CD4-positive, alpha-beta T cell (primary cell): ENCODE measurements at regions not wholly inside any gene's neighbourhood (a gene's known extent, or its start where the extent isn't known, plus 50 kb on each side); places are given as distances from the start of the nearest gene placed in this dataset.
A peak's percentile ranks its signal among the peaks of the same experiment; 100 is the strongest.

ENCODE experiments used
- ATAC-seq: fragments of 200-7000 bp; cut with Tn5 transposase; one replicate; pipeline ENCODE4 v1.10.0; 2022; ENCODE audit warnings: mild to moderate bottlenecking; ENCODE audit not compliant: poor library complexity
- CTCF ChIA-PET: fragments of 350-600 bp; sonication (Branson Sonifier 250); formaldehyde crosslinking; loops from one replicate; lab custom pipeline; 2021; ENCODE audit warnings: antibody characterized with exemption, inconsistent platforms; lab: Charles Lee
- POLR2A ChIA-PET: fragments of 350-600 bp; sonication (Branson Sonifier 250); formaldehyde crosslinking; loops from one replicate; lab custom pipeline; 2021; ENCODE audit warnings: antibody characterized with exemption, inconsistent platforms; lab: Charles Lee
- DNase-seq, 14 experiments: peaks; one replicate each; pipeline ENCODE4 v3.0.0-alpha.2; 2013 to 2020; ENCODE audit warnings: mixed read lengths in 2 of 14
- H3K27ac ChIP-seq, 2 donors: one replicate each; pipeline versions ENCODE4 v1.5.1 to v1.7.0; 2013; ENCODE audit warnings: low read length in 2 of 2, low read depth in 1 of 2, mild to moderate bottlenecking in 1 of 2
- H3K27me3 ChIP-seq, 2 experiments: 1 replicate in 1 of 2; 2 replicates in 1 of 2; pipeline versions ENCODE4 v1.6.1 to v1.7.0; 2013; ENCODE audit warnings: low read length in 2 of 2, control low read depth in 1 of 2, mild to moderate bottlenecking in 1 of 2, moderate library complexity in 1 of 2; ENCODE audit not compliant: insufficient read depth in 2 of 2, control insufficient read depth in 1 of 2
- H3K36me3 ChIP-seq: one replicate; pipeline ENCODE4 v1.6.1; 2013; ENCODE audit warnings: low read length, control low read depth; ENCODE audit not compliant: insufficient read depth
- H3K4me1 ChIP-seq: one replicate; pipeline ENCODE4 v1.6.1; 2013; ENCODE audit warnings: low read length, control low read depth; ENCODE audit not compliant: insufficient read depth
- H3K4me3 ChIP-seq: one replicate; pipeline ENCODE4 v1.5.1; 2013; ENCODE audit warnings: mild to moderate bottlenecking, low read length, moderate library complexity
- H3K9me3 ChIP-seq, 2 experiments: 1 replicate in 1 of 2; 2 replicates in 1 of 2; pipeline versions ENCODE4 v1.6.1 to v1.7.0; 2013; ENCODE audit warnings: low read length in 2 of 2, mild to moderate bottlenecking in 2 of 2, control low read depth in 1 of 2, moderate library complexity in 1 of 2; ENCODE audit not compliant: control insufficient read depth in 1 of 2, insufficient read depth in 1 of 2
- H3K27ac Mint-ChIP-seq: one replicate; pipeline ENCODE4 v1.8.0; 2020; ENCODE audit warnings: mixed read lengths
- H3K27me3 Mint-ChIP-seq: one replicate; pipeline ENCODE4 v1.8.0; 2021; ENCODE audit warnings: mixed read lengths
- H3K36me3 Mint-ChIP-seq: one replicate; pipeline ENCODE4 v1.8.0; 2021; ENCODE audit warnings: low read depth, mixed read lengths
- H3K4me1 Mint-ChIP-seq: one replicate; pipeline ENCODE4 v1.8.0; 2021; ENCODE audit warnings: low read depth, mixed read lengths
- H3K4me3 Mint-ChIP-seq: one replicate; pipeline ENCODE4 v1.8.0; 2020; ENCODE audit warnings: mild to moderate bottlenecking, mixed read lengths
- H3K9me3 Mint-ChIP-seq: one replicate; pipeline ENCODE4 v1.8.0; 2020; ENCODE audit warnings: mixed read lengths
- CTCF ChIP-seq: fragments of 200-600 bp; IDR thresholded peaks from one replicate; pipeline ENCODE4 v1.8.0; 2022; ENCODE audit warnings: antibody characterized with exemption, mild to moderate bottlenecking
- intact Hi-C, 2 experiments: fragments of 100-400 bp; cut with DNase I in 1 of 2; cut with micrococcal nuclease in 1 of 2; formaldehyde crosslinking; loops; one replicate each; pipeline versions ENCODE4 v1.15.1 to v1.9.0; 2023 to 2025; cut with DNase I, micrococcal nuclease

DNA sequence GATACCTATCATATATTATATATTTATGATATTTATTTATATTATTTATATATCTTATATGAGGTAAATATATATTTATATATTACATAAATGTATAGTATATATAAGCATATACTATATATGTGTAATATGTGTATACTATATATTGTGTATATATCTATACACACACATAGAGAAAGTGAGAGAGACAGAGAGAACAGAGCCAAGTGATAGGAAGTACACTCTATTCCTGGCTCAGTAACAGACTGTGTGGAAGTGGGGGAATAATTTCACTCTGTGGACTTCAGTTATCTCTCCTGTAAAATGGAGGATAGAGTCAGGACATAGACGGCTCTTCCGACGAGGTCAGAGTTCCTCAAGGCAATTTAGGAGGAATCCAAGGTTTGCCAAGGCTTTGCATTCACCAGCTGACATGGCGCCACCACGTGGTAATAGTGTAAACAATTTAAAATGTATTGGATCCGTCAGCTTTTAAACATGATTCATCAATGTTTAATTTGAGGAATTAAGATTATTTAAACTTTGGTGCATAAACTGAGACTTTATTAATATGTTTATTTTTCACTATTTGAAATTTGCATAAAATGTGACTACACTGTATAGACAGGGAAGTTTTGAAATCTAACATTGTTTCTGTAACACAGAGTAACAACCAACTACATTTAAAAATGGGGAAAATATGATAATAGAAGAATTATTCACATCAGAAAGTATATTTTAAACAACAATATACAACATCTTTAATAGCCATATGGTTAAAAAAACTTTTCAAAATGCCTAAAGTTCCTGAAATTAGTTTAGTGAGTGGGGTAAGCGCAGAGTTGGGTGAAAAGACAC, 75.4 kb upstream of the TMEM244 start:
- Histone ChIP-seq H3K27me3 (peaks cover 0 to under 1% of the 10 kb centered on the region in 2 experiments), H3K4me1 (no peaks in the 10 kb centered on the region), H3K9me3 (no peaks in the 10 kb centered on the region), H3K27ac (no peak overlapping the region), H3K36me3 (no peaks in the 10 kb centered on the region), H3K4me3 (no peak overlapping the region)
- CTCF ChIA-PET, result interaction anchor here (0.7 to 1.1 kb wide), 3 partner anchors 13 to 338 kb away, joined by 3 to 4 read pairs (median 4); no protein-coding TSS in a partner anchor
- POLR2A ChIA-PET, result no interaction called here
- peak; percentile 88 for TF ChIP-seq CTCF
- peak in 12 of 14 experiments; percentile 4 to 72 (median 25) for DNase-seq
- peaks cover 24% of the 10 kb centered on the region for H3K27me3 Mint-ChIP-seq
- H3K4me1 Mint-ChIP-seq, result peaks cover 4% of the 10 kb centered on the region
- ATAC-seq, result no peak
- no peaks in the 10 kb centered on the region for H3K9me3 Mint-ChIP-seq
- H3K4me3 Mint-ChIP-seq, result no peak overlapping the region
- no peak overlapping the region for H3K27ac Mint-ChIP-seq
- no peaks in the 10 kb centered on the region for H3K36me3 Mint-ChIP-seq
- intact Hi-C loops, result loop anchor here (1.0 to 2.0 kb wide), 4 partner anchors 84 to 437 kb away; no protein-coding TSS in a partner anchor

DNA sequence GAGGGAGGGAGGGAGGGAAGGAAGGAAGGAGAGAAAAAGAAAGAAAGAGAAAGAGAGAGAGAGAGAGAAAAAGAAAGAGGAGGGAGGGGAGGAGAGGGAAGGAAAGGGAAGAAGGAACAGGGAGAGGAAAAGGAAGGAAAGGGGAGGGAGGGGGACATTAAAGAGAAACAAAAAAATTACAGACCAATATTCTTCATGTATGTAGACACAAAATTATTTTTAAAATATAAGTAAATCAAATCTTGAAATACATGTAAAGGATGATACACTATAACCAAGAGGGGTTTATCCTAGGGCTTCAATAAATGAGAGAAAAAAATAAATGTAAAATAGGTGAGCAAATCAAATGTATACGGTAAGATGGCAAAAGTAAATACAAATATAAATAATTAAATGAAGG, 71.2 kb upstream of the TMEM244 start:
- Mint-ChIP-seq H3K4me1 (peaks cover 4% of the 10 kb centered on the region), H3K27me3 (no peaks in the 10 kb centered on the region), H3K9me3 (no peaks in the 10 kb centered on the region), H3K36me3 (no peaks in the 10 kb centered on the region), H3K27ac (no peak overlapping the region), H3K4me3 (no peak overlapping the region)
- no peaks in the 10 kb centered on the region for H3K36me3 ChIP-seq
- POLR2A ChIA-PET, result no interaction called here
- no peaks in the 10 kb centered on the region for H3K27me3 ChIP-seq
- no peak for TF ChIP-seq CTCF
- intact Hi-C loops, result no loop called here
- H3K27ac ChIP-seq, result no peak overlapping the region
- no peaks in the 10 kb centered on the region for H3K4me1 ChIP-seq
- ATAC-seq, result no peak
- no peaks in the 10 kb centered on the region for H3K9me3 ChIP-seq
- DNase-seq, result no peak
- H3K4me3 ChIP-seq, result no peak overlapping the region
- CTCF ChIA-PET, result no interaction called here

- CTCF ChIA-PET, result no interaction called here
- H3K4me3 Mint-ChIP-seq, result no peak overlapping the region
- H3K4me1 Mint-ChIP-seq, result no peaks in the 10 kb centered on the region
- H3K4me3 ChIP-seq, result no peak overlapping the region
- no peak for TF ChIP-seq CTCF
- no peaks in the 10 kb centered on the region for H3K4me1 ChIP-seq
- DNase-seq (no peak), ATAC-seq (no peak)
- H3K36me3 Mint-ChIP-seq, result no peaks in the 10 kb centered on the region
- no peaks in the 10 kb centered on the region for H3K27me3 Mint-ChIP-seq
- intact Hi-C loops, result no loop called here
- no peaks in the 10 kb centered on the region for H3K9me3 Mint-ChIP-seq
- no peaks in the 10 kb centered on the region for H3K36me3 ChIP-seq
- H3K9me3 ChIP-seq, result no peaks in the 10 kb centered on the region
- POLR2A ChIA-PET, result no interaction called here
- H3K27ac ChIP-seq, result no peak overlapping the region
- no peak overlapping the region for H3K27ac Mint-ChIP-seq
- no peaks in the 10 kb centered on the region for H3K27me3 ChIP-seq
These were observed 68.3 kb upstream of the TMEM244 start for GRCh38 chr6:129929433-129929832.
